COR-L47 (cell line): ENCODE measurements at regions not wholly inside any gene's neighbourhood (a gene's known extent, or its start where the extent isn't known, plus 50 kb on each side); places are given as distances from the start of the nearest gene placed in this dataset.
A peak's percentile ranks its signal among the peaks of the same experiment; 100 is the strongest.

Experiments
- DNase-seq: peaks from one replicate; lab custom pipeline; 2025; lab: John Stamatoyannopoulos, UW

- no peak for DNase-seq
Measured at GRCh38 chr5:175285261-175285660, 158.7 kb downstream of the DRD1 start.

DNA sequence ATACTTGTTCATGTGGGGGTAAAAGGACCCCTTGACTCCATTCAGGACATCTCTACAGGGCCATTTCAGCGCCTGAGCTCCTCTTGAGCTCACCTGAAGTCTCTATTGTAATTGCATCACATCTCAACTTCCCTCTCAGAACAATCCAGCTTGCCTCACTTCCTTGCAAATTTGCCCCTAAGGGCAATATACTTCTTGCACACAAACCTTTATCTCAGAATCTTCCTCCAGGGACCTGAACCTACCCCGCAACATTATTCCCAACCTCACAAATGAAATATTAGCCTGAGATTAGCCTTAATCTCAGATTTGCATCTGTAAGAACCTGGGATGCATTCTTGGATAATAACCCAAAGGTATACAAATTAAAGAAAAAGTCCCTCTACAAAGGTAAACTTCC is 159.2 kb downstream of the DRD1 start:
- no peak for DNase-seq

DNA sequence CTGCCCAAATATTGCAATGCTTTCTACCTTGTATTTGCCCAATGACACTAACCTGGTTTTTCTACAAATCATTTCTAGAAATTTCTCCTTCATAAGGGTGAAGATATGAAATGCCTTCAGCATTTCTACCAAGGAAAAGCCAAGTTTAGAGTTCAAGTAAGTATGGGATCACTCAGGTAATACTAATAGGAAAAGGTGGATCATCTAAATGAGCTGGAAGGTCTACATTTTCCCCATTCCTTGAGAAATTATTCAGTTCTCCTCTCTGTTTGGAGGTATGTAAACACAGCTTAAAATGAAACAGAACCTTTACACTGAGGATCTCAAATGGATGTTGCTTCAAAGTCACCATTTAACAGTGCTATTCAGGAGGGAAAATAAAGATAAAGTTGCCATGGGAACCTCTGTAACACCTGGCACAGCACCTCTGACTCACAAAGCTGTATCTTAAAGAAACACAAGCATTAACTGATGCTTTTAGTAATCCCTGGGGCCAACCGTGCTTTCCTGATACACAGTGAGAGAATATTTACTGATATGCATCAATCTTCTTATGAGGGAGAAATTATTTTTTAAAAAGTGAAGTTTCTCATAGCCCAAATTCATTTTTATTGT is 161.3 kb downstream of the DRD1 start:
- DNase-seq = peak; percentile 2

DNA sequence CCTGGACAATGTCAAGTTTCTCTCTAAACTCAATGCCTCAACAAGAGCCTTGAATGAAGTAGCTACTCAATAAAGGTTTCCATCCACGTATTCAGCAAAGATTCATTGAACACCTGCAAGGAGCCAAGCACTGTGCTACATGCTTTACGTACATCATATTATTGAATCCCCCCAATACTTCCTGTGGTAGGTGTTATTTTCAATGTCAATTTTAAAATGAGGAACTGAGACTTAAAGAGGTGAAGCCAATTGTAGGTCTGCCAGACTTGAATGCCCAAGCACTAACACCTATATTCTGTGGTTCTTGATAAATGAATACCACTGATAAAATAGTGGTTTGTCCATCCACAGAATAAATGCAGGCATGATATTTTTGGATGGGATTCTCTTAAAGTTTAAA is 162.3 kb downstream of the DRD1 start:
- no peak for DNase-seq

GRCh38 chr5:175281257-175281656 is 162.7 kb downstream of the DRD1 start:
- DNase-seq = no peak

- DNase-seq = no peak
Measured at GRCh38 chr5:175279506-175279905, 164.5 kb downstream of the DRD1 start.

- no peak for DNase-seq
Measured at GRCh38 chr5:175275748-175276147, 168.2 kb downstream of the DRD1 start.

GRCh38 chr5:175275097-175275496 is 168.9 kb downstream of the DRD1 start:
- no peak for DNase-seq

- no peak for DNase-seq
Measured at GRCh38 chr5:175274171-175274570, 169.8 kb downstream of the DRD1 start.

DNA sequence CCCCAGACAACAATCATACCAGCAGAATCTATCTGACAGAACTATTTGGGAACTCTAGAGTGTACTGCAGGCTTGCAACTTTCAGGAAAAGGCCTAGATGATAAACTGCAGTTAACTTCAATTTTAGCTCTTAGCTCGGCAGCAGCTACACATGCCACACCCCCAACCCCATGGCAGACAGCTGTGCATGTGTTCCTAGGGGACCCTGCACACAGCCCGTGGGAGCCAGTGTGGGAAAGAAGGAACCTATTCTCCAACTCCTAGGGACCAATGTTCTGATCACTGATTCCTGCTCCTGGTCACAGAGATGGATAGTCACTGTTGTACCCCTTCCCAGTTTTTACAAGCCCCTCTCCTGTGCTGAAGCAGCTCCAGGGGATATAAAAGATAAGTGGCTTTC is 179.6 kb downstream of the DRD1 start:
- no peak for DNase-seq

DNA sequence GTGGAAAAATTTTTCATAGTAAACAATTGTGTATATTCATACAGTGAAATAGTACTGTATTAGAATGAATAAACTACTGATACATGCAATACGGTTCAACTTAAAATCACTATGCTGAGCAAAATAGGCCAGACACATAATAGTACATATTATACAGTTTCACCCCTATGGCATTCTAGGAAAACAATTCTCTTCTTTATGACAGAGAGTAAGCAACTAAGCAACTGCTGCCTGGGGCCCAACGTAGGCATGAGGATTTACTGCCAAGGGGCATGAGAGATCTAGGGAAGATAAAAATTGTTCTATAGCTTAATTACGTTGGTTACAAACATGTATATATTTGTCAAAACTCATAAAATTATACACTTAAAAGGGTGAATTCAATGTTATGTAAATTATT is 180.2 kb downstream of the DRD1 start:
- DNase-seq = no peak

- no peak for DNase-seq
Measured at GRCh38 chr5:175261526-175261925, 182.5 kb downstream of the DRD1 start.

- DNase-seq = no peak
Measured at GRCh38 chr5:175261037-175261436, 182.9 kb downstream of the DRD1 start.

GRCh38 chr5:175257847-175258194 is 186.2 kb downstream of the DRD1 start:
- no peak for DNase-seq

DNA sequence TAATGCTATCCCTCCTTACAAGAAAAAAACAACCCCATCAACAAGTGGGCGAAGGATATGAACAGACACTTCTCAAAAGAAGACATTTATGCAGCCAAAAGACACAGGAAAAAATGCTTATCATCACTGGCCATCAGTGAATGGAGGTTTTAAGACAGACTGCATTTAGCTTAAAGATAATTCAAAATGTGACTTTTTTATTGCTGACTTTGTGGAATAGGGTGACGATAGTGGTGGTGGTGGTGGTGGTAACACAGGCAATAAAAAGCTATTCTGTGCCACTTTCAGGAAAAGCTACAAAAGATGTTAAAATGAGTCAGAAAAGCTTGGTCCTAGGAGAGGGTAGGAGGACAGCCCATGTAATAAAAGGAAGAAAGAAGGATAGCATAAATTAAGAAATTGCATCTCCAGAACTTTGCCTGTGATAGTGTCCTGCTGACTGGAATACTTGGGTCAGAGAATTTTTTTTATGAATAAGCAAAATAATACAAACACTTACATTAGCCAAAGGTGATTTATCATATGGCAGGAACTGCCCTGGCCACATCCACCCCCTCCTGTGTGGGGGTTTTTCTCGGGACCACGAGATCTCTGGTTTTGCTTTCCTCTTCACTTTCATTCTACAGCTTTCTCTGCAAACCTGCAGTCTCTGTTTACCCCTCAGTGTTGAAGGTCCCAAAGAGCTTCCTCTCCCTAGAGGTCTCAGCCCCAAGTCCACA is 186.7 kb downstream of the DRD1 start:
- no peak for DNase-seq

DNA sequence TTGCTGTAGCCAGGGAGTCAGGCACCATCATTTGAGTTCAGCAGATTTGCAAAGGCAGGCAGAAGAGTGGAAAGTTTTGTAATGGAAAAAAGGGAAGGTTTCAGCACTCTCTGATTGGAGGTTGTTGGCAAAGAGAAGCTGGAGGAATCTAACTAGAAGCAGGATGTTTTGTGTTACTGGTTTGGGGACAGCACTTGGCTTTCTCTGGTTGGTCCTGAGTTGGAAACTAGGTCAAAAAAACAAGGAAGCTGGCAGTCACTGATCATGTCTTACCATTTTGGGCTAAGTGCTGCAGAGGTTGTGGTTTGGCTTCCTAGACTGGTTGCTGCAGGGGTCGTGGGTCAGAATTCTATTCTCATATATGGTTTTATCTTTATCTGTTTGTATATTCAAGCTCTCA is 189.8 kb downstream of the DRD1 start:
- no peak for DNase-seq

- no peak for DNase-seq
Measured at GRCh38 chr5:175253597-175253996, 190.4 kb downstream of the DRD1 start.

GRCh38 chr5:175252234-175252805 is 191.7 kb downstream of the DRD1 start:
- no peak for DNase-seq

GRCh38 chr5:175250426-175250825 is 193.6 kb downstream of the DRD1 start:
- no peak for DNase-seq

DNA sequence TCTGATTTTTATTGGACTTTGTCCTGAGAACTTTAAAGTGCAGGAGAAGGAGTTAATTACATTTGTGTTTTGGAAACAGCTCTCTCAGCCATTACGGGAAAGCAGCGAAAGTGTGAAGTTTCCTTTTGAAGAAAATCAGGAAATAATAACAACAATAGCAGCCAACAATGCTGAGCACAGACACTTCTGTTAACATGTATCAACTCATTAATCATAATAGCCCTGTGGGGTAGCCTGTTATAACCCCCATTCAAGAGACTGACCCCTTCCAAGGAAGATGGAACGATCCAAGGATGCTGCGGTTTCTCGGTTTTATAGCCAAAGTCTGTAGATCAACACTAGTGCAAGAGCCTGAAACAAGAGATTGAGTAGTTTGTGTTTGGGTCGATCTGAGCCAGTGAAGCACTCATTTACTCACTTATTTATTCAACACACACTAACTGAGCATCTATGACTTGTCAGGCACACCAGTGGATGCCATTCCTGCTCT is 195.5 kb downstream of the DRD1 start:
- DNase-seq = no peak

- DNase-seq = no peak
Measured at GRCh38 chr5:175246889-175247520, 197.0 kb downstream of the DRD1 start.

GRCh38 chr5:175246242-175246888 is 197.6 kb downstream of the DRD1 start:
- DNase-seq = no peak

- DNase-seq = no peak
Measured at GRCh38 chr5:175243441-175243840, 200.5 kb downstream of the DRD1 start.
